ENCODE measurements at regions not wholly inside any gene's neighbourhood (a gene's known extent, or its start where the extent isn't known, plus 50 kb on each side); places are given as distances from the start of the nearest gene placed in this dataset.

GRCh38 chr13:55788548-55788947 lies 1352.2 kb upstream of the PRR20A start:
- H3K4me2 ChIP-seq (ENCODE audit: low read length), result no peak overlapping the region
- H3K4me3 ChIP-seq (ENCODE audit: low read length), result no peak overlapping the region
- no peaks in the 10 kb centered on the region for H3K9me3 ChIP-seq (ENCODE audit: control insufficient read depth, insufficient read depth, low read length)
- TF ChIP-seq EZH2phosphoT487 (IDR thresholded peaks at IDR 0.05; ENCODE audit: borderline replicate concordance, low read length), result no peak
- TF ChIP-seq CTCF (IDR thresholded peaks at IDR 0.05; ENCODE audit: low read depth, low read length, poor library complexity, severe bottlenecking), result no peak
- H3K79me2 ChIP-seq (ENCODE audit: control insufficient read depth, low read length), result no peaks in the 10 kb centered on the region
- H3K27me3 ChIP-seq (ENCODE audit: control insufficient read depth, low read length), result no peaks in the 10 kb centered on the region
- no peaks in the 10 kb centered on the region for H3F3A ChIP-seq (ENCODE audit: control insufficient read depth, insufficient read depth)
- no peak overlapping the region for H3K27ac ChIP-seq (ENCODE audit: low read depth, low read length)
- H3K9me2 ChIP-seq (replicated peaks; ENCODE audit: control insufficient read depth, low read length), result no peaks in the 10 kb centered on the region
- H4K20me1 ChIP-seq (ENCODE audit: control insufficient read depth, insufficient read depth, low read depth, low read length), result no peaks in the 10 kb centered on the region
- H3K4me1 ChIP-seq (ENCODE audit: control insufficient read depth, low read length), result no peaks in the 10 kb centered on the region
- no peaks in the 10 kb centered on the region for H3K36me3 ChIP-seq (ENCODE audit: control insufficient read depth, low read length)

GRCh38 chr13:55792544-55793193 lies 1348.0 kb upstream of the PRR20A start:
- Histone ChIP-seq H3K36me3 (ENCODE audit: control insufficient read depth, low read length) (no peaks in the 10 kb centered on the region), H4K20me1 (ENCODE audit: control insufficient read depth, insufficient read depth, low read depth, low read length) (no peaks in the 10 kb centered on the region), H3K9me3 (ENCODE audit: control insufficient read depth, insufficient read depth, low read length) (no peaks in the 10 kb centered on the region), H3K4me1 (ENCODE audit: control insufficient read depth, low read length) (no peaks in the 10 kb centered on the region), H3K79me2 (ENCODE audit: control insufficient read depth, low read length) (no peaks in the 10 kb centered on the region), H3K27me3 (ENCODE audit: control insufficient read depth, low read length) (no peaks in the 10 kb centered on the region), H3K27ac (ENCODE audit: low read depth, low read length) (no peak overlapping the region), H3F3A (ENCODE audit: control insufficient read depth, insufficient read depth) (no peaks in the 10 kb centered on the region), H3K4me2 (ENCODE audit: low read length) (no peak overlapping the region), H3K9me2 (replicated peaks; ENCODE audit: control insufficient read depth, low read length) (no peaks in the 10 kb centered on the region), H3K4me3 (ENCODE audit: low read length) (no peak overlapping the region)
- no peak for TF ChIP-seq EZH2phosphoT487 (IDR thresholded peaks at IDR 0.05; ENCODE audit: borderline replicate concordance, low read length)
- no peak for TF ChIP-seq CTCF (IDR thresholded peaks at IDR 0.05; ENCODE audit: low read depth, low read length, poor library complexity, severe bottlenecking)

- Histone ChIP-seq H4K20me1 (ENCODE audit: control insufficient read depth, insufficient read depth, low read depth, low read length) (no peaks in the 10 kb centered on the region), H3K4me2 (ENCODE audit: low read length) (no peak overlapping the region), H3K9me3 (ENCODE audit: control insufficient read depth, insufficient read depth, low read length) (no peaks in the 10 kb centered on the region), H3K79me2 (ENCODE audit: control insufficient read depth, low read length) (no peaks in the 10 kb centered on the region), H3K36me3 (ENCODE audit: control insufficient read depth, low read length) (no peaks in the 10 kb centered on the region), H3K4me1 (ENCODE audit: control insufficient read depth, low read length) (no peaks in the 10 kb centered on the region), H3K27me3 (ENCODE audit: control insufficient read depth, low read length) (no peaks in the 10 kb centered on the region), H3K9me2 (replicated peaks; ENCODE audit: control insufficient read depth, low read length) (no peaks in the 10 kb centered on the region), H3K27ac (ENCODE audit: low read depth, low read length) (no peak overlapping the region), H3F3A (ENCODE audit: control insufficient read depth, insufficient read depth) (no peaks in the 10 kb centered on the region), H3K4me3 (ENCODE audit: low read length) (no peak overlapping the region)
- no peak for TF ChIP-seq EZH2phosphoT487 (IDR thresholded peaks at IDR 0.05; ENCODE audit: borderline replicate concordance, low read length)
- TF ChIP-seq CTCF (IDR thresholded peaks at IDR 0.05; ENCODE audit: low read depth, low read length, poor library complexity, severe bottlenecking), result no peak
Observed at GRCh38 chr13:55815458-55816033, 1325.2 kb upstream of the PRR20A start.
